ENCODE measurements at regions not wholly inside any gene's neighbourhood (a gene's known extent, or its start where the extent isn't known, plus 50 kb on each side); places are given as distances from the start of the nearest gene placed in this dataset.
A peak's percentile ranks its signal among the peaks of the same experiment; 100 is the strongest.

- Histone ChIP-seq H3K9me3 (ENCODE audit: insufficient read depth, low read depth) (no peaks in the 10 kb centered on the region), H2AFZ (no peak overlapping the region), H3K4me3 (no peak overlapping the region), H3K4me2 (no peak overlapping the region), H4K20me1 (ENCODE audit: insufficient read depth) (no peaks in the 10 kb centered on the region), H3K79me2 (ENCODE audit: low read depth) (no peaks in the 10 kb centered on the region), H3K27me3 (ENCODE audit: insufficient read depth, low read depth) (no peaks in the 10 kb centered on the region), H3K4me1 (replicated peaks; ENCODE audit: insufficient read depth) (no peaks in the 10 kb centered on the region), H3K9me2 (ENCODE audit: insufficient read depth) (no peaks in the 10 kb centered on the region), H3K27ac (no peak overlapping the region), H3K36me3 (ENCODE audit: low read depth) (no peaks in the 10 kb centered on the region), H3F3A (ENCODE audit: insufficient read depth, low read depth) (no peaks in the 10 kb centered on the region)
- ChIA-PET CTCF (interaction anchor here (0.6 kb wide), 1 partner anchor 226 kb away, joined by 4 read pairs; no protein-coding TSS in a partner anchor), POLR2A (ENCODE audit: unreplicated experiment) (no interaction called here)
- TF ChIP-seq EZH2 (IDR thresholded peaks at IDR 0.05; ENCODE audit: low read depth) = no peak
- no peak for TF ChIP-seq CTCF (conservative IDR thresholded peaks at IDR 0.05)
- intact Hi-C loops (cut with micrococcal nuclease; ENCODE audit: unreplicated experiment) = loop anchor here (10.0 kb wide), 2 partner anchors 323 to 863 kb away; partner anchors contain the start of genes B3GALNT1 and KPNA4
- no TSS peak for BruUV-seq (replicated peaks)
- DNase-seq = no peak
These were observed 56.0 kb upstream of the SPTSSB start for GRCh38 chr3:161427347-161427746.

- Histone ChIP-seq H3K9me2 (ENCODE audit: insufficient read depth) (no peaks in the 10 kb centered on the region), H3K9me3 (ENCODE audit: insufficient read depth, low read depth) (no peaks in the 10 kb centered on the region), H3K4me3 (no peak overlapping the region), H4K20me1 (ENCODE audit: insufficient read depth) (no peaks in the 10 kb centered on the region), H3K36me3 (ENCODE audit: low read depth) (no peaks in the 10 kb centered on the region), H3K27ac (no peak overlapping the region), H3K4me2 (no peak overlapping the region), H2AFZ (no peak overlapping the region), H3K27me3 (ENCODE audit: insufficient read depth, low read depth) (no peaks in the 10 kb centered on the region), H3F3A (ENCODE audit: insufficient read depth, low read depth) (no peaks in the 10 kb centered on the region), H3K79me2 (ENCODE audit: low read depth) (no peaks in the 10 kb centered on the region), H3K4me1 (replicated peaks; ENCODE audit: insufficient read depth) (no peaks in the 10 kb centered on the region)
- POLR2A ChIA-PET (ENCODE audit: unreplicated experiment) = no interaction called here
- DNase-seq = no peak
- no TSS peak for BruUV-seq (replicated peaks)
- CTCF ChIA-PET = interaction anchor here (0.7 kb wide), 2 partner anchors 43 to 182 kb away, joined by 3 to 4 read pairs; no protein-coding TSS in a partner anchor
- TF ChIP-seq EZH2 (IDR thresholded peaks at IDR 0.05; ENCODE audit: low read depth) (no peak), CTCF (conservative IDR thresholded peaks at IDR 0.05) (no peak)
- intact Hi-C loops (cut with micrococcal nuclease; ENCODE audit: unreplicated experiment) = loop anchor here (10.0 kb wide), 2 partner anchors 322 to 862 kb away; partner anchors contain the start of genes B3GALNT1 and KPNA4
These were observed 55.4 kb upstream of the SPTSSB start for GRCh38 chr3:161426758-161427157.

GRCh38 chr3:161423911-161424522 lies 52.7 kb upstream of the SPTSSB start:
- Histone ChIP-seq H4K20me1 (ENCODE audit: insufficient read depth) (no peaks in the 10 kb centered on the region), H3F3A (ENCODE audit: insufficient read depth, low read depth) (no peaks in the 10 kb centered on the region), H2AFZ (no peak overlapping the region), H3K27ac (no peak overlapping the region), H3K27me3 (ENCODE audit: insufficient read depth, low read depth) (no peaks in the 10 kb centered on the region), H3K9me3 (ENCODE audit: insufficient read depth, low read depth) (no peaks in the 10 kb centered on the region; the same call in 1 of the 2 replicates), H3K79me2 (ENCODE audit: low read depth) (no peaks in the 10 kb centered on the region), H3K4me2 (no peak overlapping the region), H3K9me2 (ENCODE audit: insufficient read depth) (no peaks in the 10 kb centered on the region), H3K36me3 (ENCODE audit: low read depth) (no peaks in the 10 kb centered on the region), H3K4me1 (replicated peaks; ENCODE audit: insufficient read depth) (no peaks in the 10 kb centered on the region), H3K4me3 (no peak overlapping the region)
- intact Hi-C loops (cut with micrococcal nuclease; ENCODE audit: unreplicated experiment) = loop anchor here (1.0 to 10.0 kb wide), 8 partner anchors 151 to 859 kb away; partner anchors contain the start of genes B3GALNT1 and KPNA4
- ChIA-PET POLR2A (ENCODE audit: unreplicated experiment) (no interaction called here), CTCF (interaction anchor here (0.9 to 1.1 kb wide), 2 partner anchors 74 to 150 kb away, joined by 3 read pairs; no protein-coding TSS in a partner anchor)
- BruUV-seq (replicated peaks) = no TSS peak
- TF ChIP-seq CTCF (conservative IDR thresholded peaks at IDR 0.05) (peak; percentile 95), EZH2 (IDR thresholded peaks at IDR 0.05; ENCODE audit: low read depth) (no peak)
- DNase-seq = peak in 1 of 2 experiments; percentile 59

Measured in PC-9 (cell line).